Lower leg skin (tissue), 4 donors: ENCODE measurements at regions not wholly inside any gene's neighbourhood (a gene's known extent, or its start where the extent isn't known, plus 50 kb on each side); places are given as distances from the start of the nearest gene placed in this dataset.

Source experiments
- DNase-seq, 2 donors: peaks; one replicate each; pipeline ENCODE4 v3.0.0-alpha.2; 2019; ENCODE audit warnings: low spot score in 2 of 2
- H3K4me3 ChIP-seq: fragments of 200-600 bp; sonication (generic); 2 replicates; pipeline ENCODE4 v1.5.1; 2017; ENCODE audit warnings: mild to moderate bottlenecking, low read depth; ENCODE audit not compliant: poor library complexity, severe bottlenecking
- CTCF ChIP-seq, 3 donors: fragments of 450-650 bp; IDR thresholded peaks; one replicate each; pipeline ENCODE4 v1.5.1; 2016; ENCODE audit warnings: antibody characterized with exemption in 3 of 3, mild to moderate bottlenecking in 3 of 3, moderate library complexity in 2 of 3
- POLR2A ChIP-seq, 2 donors: fragments of 450-650 bp; IDR thresholded peaks; one replicate each; pipeline ENCODE4 v1.6.1; 2016 to 2017; ENCODE audit warnings: antibody characterized with exemption in 2 of 2, mild to moderate bottlenecking in 1 of 2, moderate library complexity in 1 of 2
- WGBS, 2 donors: methylation state at CpG; one replicate each; pipeline ENCODE4 v1.1.5; 2018; 5-methylcytosine and 5-hydroxymethylcytosine counted together
- intact Hi-C: fragments of 100-400 bp; cut with DNase I; formaldehyde crosslinking; loops from one replicate; pipeline ENCODE4 v1.15.0; 2023; ENCODE audit warnings: low total_unique reads

GRCh38 chr1:83670909-83671565 is 327.9 kb downstream of the TTLL7 start:
- no peak for TF ChIP-seq POLR2A (IDR thresholded peaks at IDR 0.05)
- TF ChIP-seq CTCF (IDR thresholded peaks at IDR 0.05): no peak
- intact Hi-C loops: no loop called here
- WGBS, 2 donors: 64 to 70% methylated on average over 2 of the region's 2 CpGs
- no peak for DNase-seq
- no peak overlapping the region for H3K4me3 ChIP-seq

GRCh38 chr1:83641796-83642443 is 357.0 kb downstream of the TTLL7 start:
- H3K4me3 ChIP-seq: no peak overlapping the region
- intact Hi-C loops: no loop called here
- no peak for TF ChIP-seq POLR2A (IDR thresholded peaks at IDR 0.05)
- DNase-seq: no peak
- WGBS, 2 donors: 30% methylated on average over 5 of the region's 5 CpGs

GRCh38 chr1:83641206-83641658 is 357.7 kb downstream of the TTLL7 start:
- intact Hi-C loops: no loop called here
- DNase-seq: no peak
- H3K4me3 ChIP-seq: no peak overlapping the region
- TF ChIP-seq CTCF (IDR thresholded peaks at IDR 0.05): no peak
- TF ChIP-seq POLR2A (IDR thresholded peaks at IDR 0.05): no peak
- 9 to 17% methylated on average over 5 of the region's 5 CpGs for WGBS, 2 donors

- intact Hi-C loops: no loop called here
- no peak for DNase-seq
- 83 to 89% methylated on average over 3 of the region's 3 CpGs for WGBS, 2 donors
Observed at GRCh38 chr1:83639785-83640184, 359.1 kb downstream of the TTLL7 start.

GRCh38 chr1:83637586-83637985 is 361.3 kb downstream of the TTLL7 start:
- DNase-seq: no peak
- no peak overlapping the region for H3K4me3 ChIP-seq
- TF ChIP-seq POLR2A (IDR thresholded peaks at IDR 0.05): no peak
- no peak for TF ChIP-seq CTCF (IDR thresholded peaks at IDR 0.05)
- intact Hi-C loops: no loop called here

More at GRCh38 chr1:83639785-83640184, 359.1 kb downstream of the TTLL7 start:
- TF ChIP-seq CTCF (IDR thresholded peaks at IDR 0.05) (no peak), POLR2A (IDR thresholded peaks at IDR 0.05) (no peak)
- no peak overlapping the region for H3K4me3 ChIP-seq

GRCh38 chr1:83637009-83637408 is 361.9 kb downstream of the TTLL7 start:
- intact Hi-C loops: no loop called here
- no peak for TF ChIP-seq POLR2A (IDR thresholded peaks at IDR 0.05)
- no peak for TF ChIP-seq CTCF (IDR thresholded peaks at IDR 0.05)
- no peak for DNase-seq
- WGBS, 2 donors: 63 to 68% methylated on average over 5 of the region's 5 CpGs
- H3K4me3 ChIP-seq: no peak overlapping the region
